BJ (cell line): ENCODE measurements at regions not wholly inside any gene's neighbourhood (a gene's known extent, or its start where the extent isn't known, plus 50 kb on each side); places are given as distances from the start of the nearest gene placed in this dataset.

ENCODE experiments used
- CTCF ChIA-PET: fragments of 350-600 bp; formaldehyde crosslinking; extraction: SDS; loops from one replicate; lab custom pipeline; 2021; ENCODE audit warnings: antibody characterized with exemption, inconsistent platforms; lab: Yijun Ruan, JAX
- POLR2A ChIA-PET: fragments of 300-600 bp; sonication (Branson Sonifier 250); formaldehyde crosslinking; extraction: SDS; loops from one replicate; lab custom pipeline; 2021; ENCODE audit warnings: antibody characterized with exemption; lab: Charles Lee
- DNase-seq: peaks from one replicate; pipeline ENCODE4 v3.0.0-alpha.2; 2011; ENCODE audit warnings: low read depth
- H3K27me3 ChIP-seq: 2 replicates; pipeline ENCODE4 v1.6.0; 2011; ENCODE audit warnings: low read length; ENCODE audit not compliant: control insufficient read depth, insufficient read depth
- H3K36me3 ChIP-seq: 2 replicates; pipeline ENCODE4 v1.5.1; 2011; ENCODE audit warnings: low read length; ENCODE audit not compliant: control insufficient read depth, insufficient read depth
- H3K4me3 ChIP-seq: 2 replicates; pipeline ENCODE4 v1.5.1; 2011; ENCODE audit warnings: low read depth, mild to moderate bottlenecking, control low read depth, low read length
- TF ChIP-seq, protein P1 (sequence below): IDR thresholded peaks from 2 replicates; pipeline ENCODE4 v1.5.1; 2011; ENCODE audit warnings: low read depth, mild to moderate bottlenecking, control low read depth, inconsistent platforms, low read length, moderate library complexity; ENCODE audit not compliant: insufficient read depth

DNA sequence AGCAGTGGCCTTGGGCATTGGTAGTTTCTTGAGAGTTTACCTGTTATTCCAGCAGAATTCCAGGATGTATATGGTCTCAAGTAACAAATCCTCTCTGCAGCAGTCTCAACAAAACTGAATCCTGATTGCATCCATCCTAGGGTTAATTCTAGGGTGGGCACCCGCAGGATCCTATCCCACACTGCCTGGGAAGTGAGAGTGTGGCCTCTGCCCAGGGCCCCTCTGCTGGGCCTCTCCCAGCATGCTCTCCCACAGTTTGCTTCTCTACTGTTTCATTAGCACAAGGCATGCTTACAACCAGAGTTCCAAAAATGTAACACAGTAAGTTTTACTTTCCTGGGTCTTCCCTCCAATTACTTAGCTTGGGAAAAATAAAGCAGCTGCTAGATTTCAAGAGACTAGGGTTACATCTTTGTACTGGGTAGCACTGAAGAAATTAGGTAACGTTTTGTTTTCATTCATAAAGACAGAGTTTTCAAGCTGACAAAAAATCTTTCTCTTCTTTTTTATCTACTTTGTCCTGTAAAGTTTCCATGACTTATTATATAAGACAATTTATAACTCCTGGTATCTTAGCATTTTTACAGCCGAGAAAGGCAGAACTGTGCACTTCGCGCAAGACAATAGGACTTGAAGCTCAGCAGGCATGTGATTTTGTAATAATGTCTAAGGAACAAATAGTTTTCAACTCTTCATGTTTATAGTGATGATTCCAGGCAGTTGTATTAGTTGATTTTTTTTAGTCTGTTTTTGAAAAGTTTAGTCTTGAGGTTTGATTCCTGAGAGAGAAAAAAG, 131.2 kb upstream of the PCDH18 start:
- CTCF ChIA-PET = interaction anchor here (0.6 to 2.5 kb wide), 3 partner anchors 132 to 194 kb away, joined by 3 to 10 read pairs (median 4); partner anchors contain the start of gene PCDH18
- Histone ChIP-seq H3K27me3 (no peaks in the 10 kb centered on the region), H3K36me3 (no peaks in the 10 kb centered on the region), H3K4me3 (no peak overlapping the region)
- TF ChIP-seq, protein P1, sequence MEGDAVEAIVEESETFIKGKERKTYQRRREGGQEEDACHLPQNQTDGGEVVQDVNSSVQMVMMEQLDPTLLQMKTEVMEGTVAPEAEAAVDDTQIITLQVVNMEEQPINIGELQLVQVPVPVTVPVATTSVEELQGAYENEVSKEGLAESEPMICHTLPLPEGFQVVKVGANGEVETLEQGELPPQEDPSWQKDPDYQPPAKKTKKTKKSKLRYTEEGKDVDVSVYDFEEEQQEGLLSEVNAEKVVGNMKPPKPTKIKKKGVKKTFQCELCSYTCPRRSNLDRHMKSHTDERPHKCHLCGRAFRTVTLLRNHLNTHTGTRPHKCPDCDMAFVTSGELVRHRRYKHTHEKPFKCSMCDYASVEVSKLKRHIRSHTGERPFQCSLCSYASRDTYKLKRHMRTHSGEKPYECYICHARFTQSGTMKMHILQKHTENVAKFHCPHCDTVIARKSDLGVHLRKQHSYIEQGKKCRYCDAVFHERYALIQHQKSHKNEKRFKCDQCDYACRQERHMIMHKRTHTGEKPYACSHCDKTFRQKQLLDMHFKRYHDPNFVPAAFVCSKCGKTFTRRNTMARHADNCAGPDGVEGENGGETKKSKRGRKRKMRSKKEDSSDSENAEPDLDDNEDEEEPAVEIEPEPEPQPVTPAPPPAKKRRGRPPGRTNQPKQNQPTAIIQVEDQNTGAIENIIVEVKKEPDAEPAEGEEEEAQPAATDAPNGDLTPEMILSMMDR = no peak
- POLR2A ChIA-PET = interaction anchor here (0.8 to 1.1 kb wide), 2 partner anchors 22 to 54 kb away, joined by 3 read pairs; no protein-coding TSS in a partner anchor
- DNase-seq = no peak

DNA sequence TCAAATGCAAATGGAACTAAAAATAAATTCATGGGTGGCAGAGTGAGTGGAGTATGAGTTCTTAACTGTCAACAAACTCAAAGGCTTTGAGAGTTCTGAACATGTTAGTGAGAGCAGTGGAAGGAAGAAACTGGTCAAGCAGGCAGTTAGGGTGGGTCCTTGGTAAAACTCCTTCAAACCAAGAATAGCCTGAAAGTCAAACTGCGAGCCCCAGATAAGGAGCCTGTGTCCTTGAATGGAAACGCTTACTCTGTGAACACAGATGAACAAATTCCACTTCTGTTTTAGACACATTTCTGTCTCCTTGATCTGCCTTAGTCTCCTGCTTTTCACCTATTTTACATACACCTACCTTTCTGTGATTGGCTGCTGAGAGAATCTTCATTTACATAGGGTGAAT, 129.4 kb upstream of the PCDH18 start:
- TF ChIP-seq, protein P1 = no peak
- H3K4me3 ChIP-seq = no peak overlapping the region
- ChIA-PET POLR2A (no interaction called here), CTCF (no interaction called here)
- DNase-seq = no peak
- no peaks in the 10 kb centered on the region for H3K36me3 ChIP-seq
- H3K27me3 ChIP-seq = no peaks in the 10 kb centered on the region

DNA sequence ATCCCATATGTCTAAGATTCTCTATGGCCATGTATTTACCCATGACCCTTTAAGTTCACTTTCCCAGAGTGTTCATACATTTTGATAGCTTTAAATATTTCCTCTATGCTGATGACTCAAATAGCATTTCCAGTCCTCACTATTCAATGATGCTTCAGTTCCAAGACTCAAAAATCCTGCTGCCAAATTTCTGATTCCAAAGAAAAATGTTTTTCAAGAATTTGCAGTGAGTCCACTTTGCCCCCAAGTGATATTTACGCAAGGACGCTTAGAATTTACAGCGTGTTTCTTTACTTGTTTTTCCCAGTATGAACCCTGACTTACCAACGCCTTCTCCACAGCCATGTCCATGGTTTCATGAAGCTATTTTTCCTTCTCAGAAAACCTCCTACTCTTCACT, 127.9 kb upstream of the PCDH18 start:
- TF ChIP-seq, protein P1 = no peak
- ChIA-PET CTCF (no interaction called here), POLR2A (no interaction called here)
- H3K36me3 ChIP-seq = no peaks in the 10 kb centered on the region
- no peak for DNase-seq
- H3K4me3 ChIP-seq = no peak overlapping the region
- no peaks in the 10 kb centered on the region for H3K27me3 ChIP-seq

DNA sequence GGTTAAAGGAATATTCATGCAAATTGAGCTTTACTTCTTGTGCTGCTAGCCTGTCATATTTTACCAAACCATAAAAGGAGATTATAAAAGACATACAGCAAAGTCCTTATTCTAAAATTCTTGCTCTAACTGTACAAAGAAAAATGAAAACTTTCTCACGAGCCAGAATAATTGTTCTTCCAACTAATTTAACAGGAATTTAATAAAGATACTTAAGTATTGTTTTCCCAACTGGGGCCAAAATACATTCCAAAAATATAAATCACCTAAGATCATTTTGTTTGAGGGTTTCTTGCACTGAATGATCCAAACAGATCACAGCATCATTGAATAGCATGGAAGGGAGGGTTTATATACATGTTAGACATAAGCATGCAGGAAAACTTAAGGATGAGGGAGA, 127.1 kb upstream of the PCDH18 start:
- ChIA-PET POLR2A (no interaction called here), CTCF (no interaction called here)
- Histone ChIP-seq H3K27me3 (no peaks in the 10 kb centered on the region), H3K36me3 (no peaks in the 10 kb centered on the region), H3K4me3 (no peak overlapping the region)
- DNase-seq = no peak
- TF ChIP-seq, protein P1 = no peak

DNA sequence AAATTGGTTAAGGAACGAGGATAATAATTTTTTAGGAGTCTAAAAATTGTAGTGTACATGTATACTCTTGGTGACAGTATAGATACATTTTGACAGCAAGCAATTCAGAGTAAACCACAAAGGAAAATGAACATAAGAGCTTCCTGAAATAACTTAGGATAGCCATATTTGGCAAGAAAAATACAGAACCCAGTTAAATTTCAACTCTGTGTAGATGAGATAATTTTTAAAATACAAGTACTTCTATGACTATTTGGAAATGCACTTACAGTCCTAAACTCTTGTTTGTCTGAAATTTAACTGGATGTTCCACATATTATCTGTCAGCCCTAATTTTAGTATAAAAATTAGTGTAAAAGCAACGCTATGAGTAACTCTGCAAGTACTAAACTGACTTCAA, 124.4 kb upstream of the PCDH18 start:
- Histone ChIP-seq H3K4me3 (no peak overlapping the region), H3K27me3 (no peaks in the 10 kb centered on the region), H3K36me3 (no peaks in the 10 kb centered on the region)
- TF ChIP-seq, protein P1 = no peak
- POLR2A ChIA-PET = no interaction called here
- DNase-seq = no peak
- CTCF ChIA-PET = no interaction called here
